GM04504 (cell line): ENCODE measurements at regions not wholly inside any gene's neighbourhood (a gene's known extent, or its start where the extent isn't known, plus 50 kb on each side); places are given as distances from the start of the nearest gene placed in this dataset.

Source experiments
- DNase-seq: peaks from one replicate; pipeline ENCODE4 v3.0.0-alpha.2; 2012; ENCODE audit warnings: low read depth

- DNase-seq = no peak
Measured at GRCh38 chr20:50273601-50274491, 83.2 kb downstream of the CEBPB start.

- no peak for DNase-seq
Measured at GRCh38 chr20:50274570-50275430, 84.2 kb downstream of the CEBPB start.

DNA sequence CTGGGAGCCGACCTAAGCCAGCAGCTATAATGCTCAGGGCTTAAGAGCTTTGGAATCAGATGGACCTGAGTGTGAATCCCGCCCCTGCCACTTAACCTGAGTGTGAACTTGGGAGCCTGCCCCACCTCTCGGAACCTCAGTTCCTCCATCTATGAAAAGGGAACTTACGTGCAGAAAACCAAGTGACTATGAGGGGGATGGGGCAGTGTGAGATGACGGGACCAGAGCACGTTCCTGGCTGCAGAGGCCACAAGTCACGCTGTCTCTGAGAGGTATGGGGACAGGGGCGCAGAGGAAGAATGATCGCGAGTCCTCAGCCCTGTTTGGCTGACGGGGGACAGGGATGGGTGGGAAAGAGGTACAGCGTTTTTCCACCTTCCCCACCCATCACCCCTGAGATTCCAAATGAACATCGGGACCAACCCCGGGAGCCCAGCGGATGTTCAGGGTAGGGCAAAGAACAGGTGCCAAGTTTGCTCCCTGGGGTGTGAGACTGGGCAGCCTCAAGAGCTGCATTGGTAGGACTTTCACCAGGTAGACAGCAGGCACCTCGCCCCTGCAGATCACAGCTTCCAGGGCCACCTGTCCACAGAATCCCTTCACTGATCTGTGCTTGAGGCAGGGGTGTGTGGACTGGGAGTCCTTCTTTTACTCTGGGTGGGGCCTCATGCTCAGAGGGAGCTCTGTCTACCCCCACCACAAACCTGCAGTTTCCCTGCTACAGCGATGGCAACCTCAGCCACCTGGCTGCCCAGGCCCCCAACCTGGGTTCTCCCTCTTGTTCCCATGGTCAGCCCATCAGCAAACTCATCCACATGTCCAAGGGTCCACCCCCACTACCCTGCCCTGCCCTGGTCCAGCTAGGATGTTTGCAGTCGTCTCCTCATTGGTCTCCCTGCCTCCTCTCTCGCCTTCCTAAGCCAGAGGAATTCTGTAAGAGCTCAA, 85.8 kb downstream of the CEBPB start:
- DNase-seq = no peak

DNA sequence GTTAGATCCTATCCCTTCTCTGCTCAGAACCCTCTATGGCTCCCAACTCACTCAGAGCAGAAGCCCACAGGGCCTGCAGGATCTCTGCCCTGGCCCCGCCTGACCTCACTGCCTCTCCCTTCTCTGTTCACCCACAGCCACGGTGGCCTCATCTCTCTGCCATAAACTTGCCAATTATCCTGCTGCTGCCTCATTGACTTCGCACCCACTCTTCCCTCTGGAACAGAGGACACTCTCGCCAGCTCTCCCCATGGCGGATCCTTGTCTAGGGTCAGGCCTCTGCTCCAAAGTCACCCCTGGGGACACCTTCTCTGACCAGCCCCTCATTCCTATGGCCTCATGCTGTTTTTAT, 86.4 kb downstream of the CEBPB start:
- no peak for DNase-seq

DNA sequence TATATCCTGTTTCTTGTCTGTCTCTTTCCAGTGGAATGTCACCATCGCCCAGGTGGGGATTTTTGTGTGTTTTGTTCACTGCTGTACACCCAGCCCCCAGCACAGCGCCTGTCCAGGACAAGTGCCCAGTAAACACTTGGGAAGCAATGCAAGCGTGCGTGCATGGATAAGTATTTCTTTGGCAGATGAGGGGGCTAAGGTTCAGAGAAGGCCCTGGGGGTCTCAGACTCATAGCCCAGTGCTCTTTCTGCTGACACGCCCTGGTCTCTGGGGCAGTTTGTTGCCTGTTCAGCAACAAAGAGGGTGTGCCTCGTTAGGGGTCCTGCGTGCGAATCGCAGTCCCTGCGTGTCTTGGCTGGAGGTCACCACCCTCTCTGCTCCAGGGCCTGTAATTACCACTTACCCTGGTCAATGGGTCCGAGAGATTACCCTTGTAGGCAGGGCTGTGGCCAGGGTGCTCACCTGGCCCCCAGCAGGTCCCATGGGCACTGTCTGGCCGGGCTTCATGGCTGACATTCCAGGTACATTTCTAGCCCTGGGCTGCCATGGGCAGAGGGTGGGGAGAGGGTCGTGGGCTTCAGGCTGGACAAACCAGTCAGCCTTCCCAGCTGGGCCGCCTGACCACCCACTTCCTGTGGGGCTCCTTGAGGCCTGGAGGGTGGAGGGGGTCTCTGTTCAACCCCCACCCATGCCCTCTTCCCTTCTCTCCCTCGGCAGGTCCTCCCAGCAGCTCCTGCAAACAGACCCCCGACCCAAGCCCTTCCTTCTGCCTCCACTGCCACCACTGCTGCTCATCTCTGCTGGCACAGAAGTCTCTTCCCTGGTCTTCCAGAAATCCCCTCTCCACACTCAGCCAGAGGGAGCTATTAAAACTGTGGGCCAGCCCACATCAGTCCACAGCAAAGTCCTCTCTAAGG, 87.1 kb downstream of the CEBPB start:
- no peak for DNase-seq

DNA sequence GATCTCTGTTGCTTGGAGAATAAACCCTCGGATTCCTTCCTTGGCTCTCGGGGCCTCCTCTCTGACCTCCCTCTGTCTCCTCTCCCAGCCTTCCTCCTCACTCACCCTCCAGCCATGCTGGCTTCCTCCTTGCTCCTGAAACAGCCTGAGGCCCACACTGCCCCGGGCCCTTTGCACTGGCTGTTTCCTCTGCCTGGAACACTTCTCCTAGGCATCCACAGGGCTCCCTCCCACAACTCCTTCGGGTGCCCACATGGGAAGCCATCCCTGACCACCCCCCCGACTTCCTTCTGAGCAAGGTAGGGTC, 87.7 kb downstream of the CEBPB start:
- no peak for DNase-seq

DNA sequence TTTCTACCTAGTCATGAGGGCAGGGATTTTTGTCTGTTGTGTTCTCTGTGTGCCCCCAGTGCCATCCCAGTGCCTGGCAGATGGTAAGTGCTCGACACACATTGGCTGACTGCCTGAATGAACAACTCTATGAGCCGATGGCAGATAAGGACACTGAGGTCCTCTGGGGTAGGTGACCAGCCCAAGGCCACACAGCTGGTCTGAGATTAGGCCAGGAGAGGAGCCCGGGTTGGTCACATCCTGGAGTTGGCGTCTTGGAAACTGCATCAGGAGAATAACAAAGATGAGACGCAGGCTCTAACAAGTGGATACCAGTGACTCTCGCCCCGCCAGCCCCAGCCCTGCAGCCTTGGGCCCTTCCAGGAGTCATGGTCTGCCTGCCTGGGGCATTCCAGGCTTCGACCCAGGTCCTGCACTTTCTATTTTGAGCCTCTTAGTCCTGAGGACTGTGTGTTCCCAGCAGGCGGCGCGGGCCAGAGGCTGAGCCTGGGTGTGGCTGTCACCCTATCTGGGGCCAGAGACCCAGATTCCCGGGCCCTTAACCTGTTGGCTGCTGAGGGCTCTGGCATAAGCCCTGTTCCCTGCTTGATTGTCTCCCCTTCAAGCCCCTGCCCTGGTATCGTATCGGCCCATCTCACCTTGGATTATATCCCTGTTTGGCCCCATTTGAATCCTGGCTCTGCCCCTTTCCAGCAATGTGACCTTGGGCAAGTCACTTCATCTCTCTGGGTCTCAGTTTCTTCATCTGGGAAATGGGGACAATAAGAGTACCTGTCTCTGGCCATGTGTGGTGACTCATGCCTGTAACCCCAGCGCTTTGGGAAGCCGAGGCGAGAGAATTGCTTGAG, 88.3 kb downstream of the CEBPB start:
- DNase-seq = no peak

- no peak for DNase-seq
Measured at GRCh38 chr20:50279988-50280850, 89.6 kb downstream of the CEBPB start.

DNA sequence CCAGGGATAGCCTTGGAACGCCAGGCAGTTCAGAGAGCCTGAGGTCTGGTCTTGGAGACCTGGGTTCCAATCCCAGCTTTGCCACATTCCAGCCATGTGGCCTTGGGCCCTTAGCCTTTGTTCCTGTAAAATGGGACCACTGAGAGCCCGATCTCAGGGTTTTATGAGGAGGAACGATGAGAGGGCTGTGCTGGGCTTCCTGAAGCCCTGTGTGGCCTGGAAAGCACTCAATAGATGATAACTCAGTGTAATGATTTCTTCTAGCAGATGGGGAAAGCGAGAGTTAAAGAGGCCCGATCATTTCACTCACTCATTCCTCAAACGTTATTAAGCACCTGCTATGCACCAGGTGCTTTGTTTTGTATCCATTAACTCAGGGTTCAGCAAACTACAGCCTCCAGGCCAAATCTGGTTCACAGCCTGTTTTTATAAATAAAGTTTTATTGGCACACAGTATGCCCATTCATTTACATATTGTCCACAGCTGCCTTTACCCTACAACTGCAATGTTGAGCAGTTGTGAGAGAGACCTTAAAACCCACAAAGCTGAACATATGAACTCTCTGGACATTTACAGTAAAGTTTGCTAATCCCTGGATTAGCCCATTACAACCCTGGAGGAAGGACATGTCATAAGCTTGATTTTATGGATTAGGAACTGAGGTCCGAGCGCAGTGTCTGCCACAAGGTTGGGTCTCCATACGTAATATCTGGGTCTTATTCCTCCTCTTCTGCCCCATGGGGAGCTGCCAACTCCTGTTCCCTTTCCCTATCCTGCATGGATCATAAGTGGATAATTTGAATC, 90.4 kb downstream of the CEBPB start:
- DNase-seq = no peak

DNA sequence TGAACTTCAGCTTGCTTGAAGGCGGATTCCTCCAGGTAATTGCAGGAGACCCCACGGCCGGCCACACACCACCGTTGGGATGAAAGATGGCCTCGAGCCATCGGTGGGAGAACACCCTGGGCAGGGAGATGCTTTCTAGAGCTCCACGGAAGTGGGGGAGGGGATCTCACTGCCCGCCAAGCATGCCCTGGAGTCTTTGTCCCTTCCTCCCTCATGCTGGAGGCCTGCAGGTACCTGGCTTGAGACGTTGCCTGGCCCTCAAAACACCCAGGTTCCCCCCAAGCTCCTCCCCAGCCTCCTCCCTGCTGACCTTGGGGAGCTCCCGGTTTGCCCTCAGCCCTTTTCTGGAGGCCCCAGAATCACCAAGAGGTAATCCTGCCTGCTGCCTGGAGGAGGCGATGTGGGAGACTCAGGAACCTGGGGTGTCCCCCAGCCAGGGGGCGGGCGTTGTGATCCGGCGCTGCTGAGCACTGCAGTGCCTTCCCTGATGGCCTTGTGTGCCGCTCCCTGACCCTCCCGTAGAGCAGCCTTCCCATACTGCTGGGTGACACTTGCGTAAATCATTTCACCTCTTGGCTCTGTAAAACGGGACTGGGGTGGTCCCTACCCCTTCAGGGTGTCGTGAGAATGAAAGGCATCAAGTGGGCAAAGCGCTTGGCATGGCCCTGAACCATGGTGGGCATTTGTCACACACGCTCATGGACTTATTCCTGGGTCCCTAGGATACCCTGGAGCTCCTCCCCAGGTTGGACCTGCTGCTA, 91.4 kb downstream of the CEBPB start:
- DNase-seq = no peak

GRCh38 chr20:50282592-50283241, 92.1 kb downstream of the CEBPB start:
- no peak for DNase-seq

GRCh38 chr20:50283370-50283769, 92.7 kb downstream of the CEBPB start:
- no peak for DNase-seq

DNA sequence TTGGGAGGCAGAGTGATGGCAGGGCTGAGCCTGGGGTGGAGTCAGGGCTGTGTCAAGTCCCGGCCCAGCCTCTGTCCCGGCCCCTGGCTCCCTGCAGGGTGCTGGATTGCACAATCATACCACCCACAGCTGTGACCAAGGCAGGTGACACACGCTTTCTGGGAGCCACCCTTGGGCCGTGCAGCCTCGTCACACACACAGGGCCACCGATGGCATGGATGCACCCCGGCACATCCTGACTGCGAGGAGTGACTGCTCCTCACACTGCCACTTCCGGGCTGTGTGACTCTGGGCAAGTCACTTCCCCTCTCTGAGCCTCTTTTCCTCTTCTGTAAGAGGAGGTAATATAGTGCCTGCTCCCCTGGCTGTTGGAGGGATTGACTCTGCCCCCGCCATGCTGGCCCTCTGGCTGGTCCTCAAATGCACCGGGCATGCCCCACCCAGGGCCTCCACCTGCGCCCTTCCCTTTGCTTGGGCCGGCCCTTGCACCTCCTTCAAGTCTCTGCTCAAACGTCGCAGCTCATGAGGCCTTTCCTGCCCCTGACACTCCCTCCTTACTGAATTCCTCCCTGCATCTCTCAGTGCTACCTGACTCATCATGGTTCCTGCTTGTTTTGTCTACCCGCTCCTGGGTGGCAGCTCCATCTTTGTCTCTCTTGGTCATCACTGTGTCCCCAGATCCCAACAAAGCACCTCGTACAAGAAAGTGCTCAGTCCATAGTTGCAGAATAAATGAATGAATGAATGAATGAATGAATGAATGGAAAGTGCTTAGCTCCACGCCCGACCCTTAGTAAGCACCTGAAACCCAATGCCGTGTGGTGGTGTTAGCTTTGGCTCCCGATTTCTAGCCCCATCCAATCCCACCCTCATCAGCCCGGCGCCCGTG, 93.5 kb downstream of the CEBPB start:
- no peak for DNase-seq

DNA sequence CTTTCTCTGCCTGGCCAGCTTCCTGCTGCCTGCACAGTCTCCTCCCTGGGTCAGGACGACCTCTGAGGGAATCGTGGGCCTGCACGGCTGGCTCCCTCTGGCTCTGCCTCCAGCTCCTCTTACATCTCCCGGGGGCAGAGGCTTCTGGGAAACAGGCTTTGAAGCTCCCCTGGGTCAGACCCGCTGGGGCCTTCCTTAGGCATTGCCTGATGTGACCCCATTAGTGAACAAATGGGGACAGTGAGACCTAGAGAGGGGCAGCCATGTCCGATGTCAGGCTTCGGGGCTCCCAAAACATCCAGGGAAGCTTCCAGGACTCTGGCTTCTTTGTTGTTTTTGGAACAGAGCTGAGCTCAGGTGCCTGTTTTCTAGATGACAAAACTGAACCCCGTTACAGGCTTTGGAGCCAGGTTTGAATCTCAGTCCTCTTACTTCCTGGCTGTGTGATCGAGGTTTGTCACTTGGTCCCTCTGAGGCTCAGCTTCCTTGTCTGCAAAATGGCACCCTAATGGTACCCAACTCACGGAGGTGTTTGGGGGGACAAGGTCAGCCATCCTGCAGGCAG, 94.3 kb downstream of the CEBPB start:
- no peak for DNase-seq

DNA sequence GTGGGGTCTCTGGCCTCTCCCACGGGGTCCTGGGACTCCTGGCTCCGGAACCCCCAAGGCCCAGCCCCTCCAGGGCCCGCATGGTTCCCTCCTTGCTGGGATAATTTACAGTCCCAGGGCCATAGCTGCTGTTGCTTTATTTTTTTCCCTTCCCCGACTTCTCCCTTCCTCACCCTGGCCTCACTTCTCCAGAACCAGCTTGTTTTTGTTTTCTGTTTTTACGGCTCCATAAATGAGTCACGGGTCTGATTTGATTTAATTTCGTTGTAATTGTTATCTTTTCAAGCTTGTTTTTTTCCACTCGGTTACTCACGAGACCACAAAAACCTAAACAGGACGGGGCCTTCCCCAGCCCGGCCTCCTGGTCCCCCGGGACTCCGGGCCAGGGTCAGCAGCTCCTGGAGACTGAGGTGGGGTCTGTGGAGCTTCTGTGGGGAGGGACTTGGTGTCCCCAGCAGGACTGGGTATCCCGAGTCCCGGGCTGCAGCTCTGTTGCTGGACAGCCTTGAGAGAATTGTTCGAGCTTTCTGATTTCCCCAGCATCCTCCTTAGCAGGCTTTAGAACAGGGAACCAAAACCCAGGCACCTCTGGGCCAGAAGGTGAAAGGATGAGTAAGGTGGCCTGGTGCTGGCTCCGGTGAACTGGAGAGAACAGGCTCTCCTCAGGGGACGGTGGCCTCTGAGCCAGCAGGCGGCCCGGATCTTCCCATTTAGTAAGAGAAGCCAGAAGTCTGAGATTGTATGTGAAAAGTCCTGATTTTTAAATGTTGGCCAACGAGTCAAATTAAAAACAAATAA, 94.9 kb downstream of the CEBPB start:
- DNase-seq = peak; percentile 80
